ENCODE measurements at regions not wholly inside any gene's neighbourhood (a gene's known extent, or its start where the extent isn't known, plus 50 kb on each side); places are given as distances from the start of the nearest gene placed in this dataset.

- TF ChIP-seq MAX (IDR thresholded peaks at IDR 0.05; ENCODE audit: low read depth, low read length) (no peak), CTCF (IDR thresholded peaks at IDR 0.05; ENCODE audit: low read depth, low read length) (no peak), POLR2A (IDR thresholded peaks at IDR 0.05; ENCODE audit: extremely low read depth, insufficient read length) (no peak)
Observed at GRCh38 chr21:27129694-27130093, 162.8 kb upstream of the ADAMTS5 start.

Data from NB4 (cell line).